ENCODE measurements at regions not wholly inside any gene's neighbourhood (a gene's known extent, or its start where the extent isn't known, plus 50 kb on each side); places are given as distances from the start of the nearest gene placed in this dataset.

- TF ChIP-seq CREB1 (IDR thresholded peaks at IDR 0.05; ENCODE audit: low read depth) (no peak), TEAD4 (IDR thresholded peaks at IDR 0.05) (no peak), YY1 (IDR thresholded peaks at IDR 0.05; ENCODE audit: low read depth) (no peak), EP300 (IDR thresholded peaks at IDR 0.05; ENCODE audit: borderline replicate concordance) (no peak), CEBPB (IDR thresholded peaks at IDR 0.05) (no peak), TCF12 (IDR thresholded peaks at IDR 0.05; ENCODE audit: low read depth) (no peak), ZBTB7A (IDR thresholded peaks at IDR 0.05; ENCODE audit: low read depth) (no peak), FOXM1 (IDR thresholded peaks at IDR 0.05; ENCODE audit: borderline replicate concordance, low read depth) (no peak), RAD21 (IDR thresholded peaks at IDR 0.05; ENCODE audit: low read depth) (no peak), USF1 (IDR thresholded peaks at IDR 0.05) (no peak), REST (IDR thresholded peaks at IDR 0.05; ENCODE audit: low read depth) (no peak), EGR1 (IDR thresholded peaks at IDR 0.05) (no peak), TAF1 (IDR thresholded peaks at IDR 0.05; ENCODE audit: low read depth) (no peak), NFIC (IDR thresholded peaks at IDR 0.05) (no peak), MAX (IDR thresholded peaks at IDR 0.05) (no peak)
Measured at GRCh38 chr2:49286045-49286444, 131.7 kb upstream of the FSHR start.

- TF ChIP-seq CREB1 (IDR thresholded peaks at IDR 0.05; ENCODE audit: low read depth) (no peak), MAX (IDR thresholded peaks at IDR 0.05) (no peak), ZBTB7A (IDR thresholded peaks at IDR 0.05; ENCODE audit: low read depth) (no peak), REST (IDR thresholded peaks at IDR 0.05; ENCODE audit: low read depth) (no peak)
Measured at GRCh38 chr2:49278561-49278960, 124.2 kb upstream of the FSHR start.

GRCh38 chr2:49278141-49278540, 123.8 kb upstream of the FSHR start:
- TF ChIP-seq USF1 (IDR thresholded peaks at IDR 0.05), result no peak
- no peak for TF ChIP-seq TEAD4 (IDR thresholded peaks at IDR 0.05)
- no peak for TF ChIP-seq MAX (IDR thresholded peaks at IDR 0.05)
- TF ChIP-seq CREB1 (IDR thresholded peaks at IDR 0.05; ENCODE audit: low read depth), result no peak
- no peak for TF ChIP-seq NFIC (IDR thresholded peaks at IDR 0.05)
- TF ChIP-seq TAF1 (IDR thresholded peaks at IDR 0.05; ENCODE audit: low read depth), result no peak
- TF ChIP-seq ZBTB7A (IDR thresholded peaks at IDR 0.05; ENCODE audit: low read depth), result no peak
- TF ChIP-seq RAD21 (IDR thresholded peaks at IDR 0.05; ENCODE audit: low read depth), result no peak
- no peak for TF ChIP-seq EP300 (IDR thresholded peaks at IDR 0.05; ENCODE audit: borderline replicate concordance)
- TF ChIP-seq YY1 (IDR thresholded peaks at IDR 0.05; ENCODE audit: low read depth), result no peak
- no peak for TF ChIP-seq TCF12 (IDR thresholded peaks at IDR 0.05; ENCODE audit: low read depth)
- TF ChIP-seq CEBPB (IDR thresholded peaks at IDR 0.05), result no peak
- no peak for TF ChIP-seq REST (IDR thresholded peaks at IDR 0.05; ENCODE audit: low read depth)
- no peak for TF ChIP-seq FOXM1 (IDR thresholded peaks at IDR 0.05; ENCODE audit: borderline replicate concordance, low read depth)
- TF ChIP-seq EGR1 (IDR thresholded peaks at IDR 0.05), result no peak

DNA sequence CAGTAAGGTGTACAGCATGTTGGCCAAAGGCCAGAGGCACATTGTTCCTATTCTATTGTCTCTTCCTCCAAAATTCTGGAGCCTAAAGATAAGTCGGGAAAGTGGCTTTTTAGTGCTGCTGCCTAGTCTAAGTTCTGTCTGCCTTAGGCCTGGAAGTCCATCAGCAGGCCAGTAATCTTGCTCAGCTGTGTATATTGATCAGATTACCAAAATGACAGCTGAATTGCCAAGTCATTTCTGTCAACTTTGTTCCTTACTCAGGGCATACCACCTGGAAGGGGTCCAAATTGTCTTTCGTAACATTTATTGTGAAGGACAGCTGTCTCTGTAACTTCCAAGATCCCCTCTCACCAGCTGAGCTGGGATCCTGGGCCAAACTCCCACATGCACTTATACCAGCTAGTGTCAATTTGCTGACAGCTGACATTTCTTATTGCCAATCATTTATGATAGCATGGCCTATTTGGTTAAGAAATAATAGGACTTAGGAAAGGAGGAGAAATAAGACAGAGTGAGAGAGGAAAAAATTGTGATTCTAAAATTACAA, 116.8 kb upstream of the FSHR start:
- no peak for TF ChIP-seq RAD21 (IDR thresholded peaks at IDR 0.05; ENCODE audit: low read depth)
- TF ChIP-seq REST (IDR thresholded peaks at IDR 0.05; ENCODE audit: low read depth), result no peak
- no peak for TF ChIP-seq TCF12 (IDR thresholded peaks at IDR 0.05; ENCODE audit: low read depth)
- TF ChIP-seq YY1 (IDR thresholded peaks at IDR 0.05; ENCODE audit: low read depth), result no peak
- TF ChIP-seq CEBPB (IDR thresholded peaks at IDR 0.05), result no peak
- no peak for TF ChIP-seq NFIC (IDR thresholded peaks at IDR 0.05)
- no peak for TF ChIP-seq TAF1 (IDR thresholded peaks at IDR 0.05; ENCODE audit: low read depth)
- no peak for TF ChIP-seq ZBTB7A (IDR thresholded peaks at IDR 0.05; ENCODE audit: low read depth)
